Upper lobe of left lung (tissue), 4 donors: ENCODE measurements at regions not wholly inside any gene's neighbourhood (a gene's known extent, or its start where the extent isn't known, plus 50 kb on each side); places are given as distances from the start of the nearest gene placed in this dataset.

Experiments used
- EP300 ChIP-seq, 4 donors: sonication (generic); formaldehyde crosslinking; IDR thresholded peaks; one replicate each; pipeline ENCODE4 v1.5.1; 2017; ENCODE audit warnings: antibody characterized with exemption in 4 of 4, control low read depth in 2 of 4
- POLR2A ChIP-seq, 4 donors: fragments of 450-650 bp; IDR thresholded peaks; one replicate each; pipeline ENCODE4 v1.5.1; 2016 to 2017; ENCODE audit warnings: antibody characterized with exemption in 4 of 4, mild to moderate bottlenecking in 2 of 4
- POLR2AphosphoS5 ChIP-seq, 2 donors: sonication (generic); formaldehyde crosslinking; IDR thresholded peaks; one replicate each; pipeline ENCODE4 v1.5.1; 2017; ENCODE audit warnings: antibody characterized with exemption in 2 of 2
- TF ChIP-seq, protein P1 (sequence below), 6 experiments: fragments of 450-650 bp in 4 of 6; fragments of 200-600 bp in 2 of 6; sonication (generic) in 2 of 6; IDR thresholded peaks; one replicate each; pipeline ENCODE4 v1.5.1; 2016 to 2019; ENCODE audit warnings: antibody characterized with exemption in 6 of 6

DNA sequence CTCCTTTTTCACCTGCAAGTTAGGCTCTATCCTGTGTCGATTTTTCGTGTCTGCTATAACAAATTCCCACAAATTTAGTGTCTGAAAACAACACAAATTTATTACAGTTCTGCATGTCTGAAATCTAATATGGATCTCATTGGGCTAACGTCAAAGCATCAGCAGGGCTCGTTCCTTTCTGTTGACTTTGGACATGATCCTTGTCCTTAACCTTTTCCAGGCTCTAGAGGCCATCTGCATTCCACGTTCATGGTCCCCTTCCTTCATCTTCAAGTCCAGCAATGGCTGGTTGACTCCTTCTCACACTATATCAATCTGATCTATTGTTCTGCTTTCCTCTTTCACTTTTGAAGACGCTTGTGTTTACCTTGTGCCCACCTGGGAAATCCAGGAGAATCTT is 165.7 kb upstream of the RARB start:
- TF ChIP-seq POLR2A (IDR thresholded peaks at IDR 0.05) = no peak
- TF ChIP-seq EP300 (IDR thresholded peaks at IDR 0.05) = no peak
- TF ChIP-seq, protein P1, sequence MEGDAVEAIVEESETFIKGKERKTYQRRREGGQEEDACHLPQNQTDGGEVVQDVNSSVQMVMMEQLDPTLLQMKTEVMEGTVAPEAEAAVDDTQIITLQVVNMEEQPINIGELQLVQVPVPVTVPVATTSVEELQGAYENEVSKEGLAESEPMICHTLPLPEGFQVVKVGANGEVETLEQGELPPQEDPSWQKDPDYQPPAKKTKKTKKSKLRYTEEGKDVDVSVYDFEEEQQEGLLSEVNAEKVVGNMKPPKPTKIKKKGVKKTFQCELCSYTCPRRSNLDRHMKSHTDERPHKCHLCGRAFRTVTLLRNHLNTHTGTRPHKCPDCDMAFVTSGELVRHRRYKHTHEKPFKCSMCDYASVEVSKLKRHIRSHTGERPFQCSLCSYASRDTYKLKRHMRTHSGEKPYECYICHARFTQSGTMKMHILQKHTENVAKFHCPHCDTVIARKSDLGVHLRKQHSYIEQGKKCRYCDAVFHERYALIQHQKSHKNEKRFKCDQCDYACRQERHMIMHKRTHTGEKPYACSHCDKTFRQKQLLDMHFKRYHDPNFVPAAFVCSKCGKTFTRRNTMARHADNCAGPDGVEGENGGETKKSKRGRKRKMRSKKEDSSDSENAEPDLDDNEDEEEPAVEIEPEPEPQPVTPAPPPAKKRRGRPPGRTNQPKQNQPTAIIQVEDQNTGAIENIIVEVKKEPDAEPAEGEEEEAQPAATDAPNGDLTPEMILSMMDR (IDR thresholded peaks at IDR 0.05) = no peak
- no peak for TF ChIP-seq POLR2AphosphoS5 (IDR thresholded peaks at IDR 0.05)
